HG02884 (cell line): ENCODE measurements at regions not wholly inside any gene's neighbourhood (a gene's known extent, or its start where the extent isn't known, plus 50 kb on each side); places are given as distances from the start of the nearest gene placed in this dataset.

Experiments used
- ATAC-seq: cut with Tn5 transposase; IDR thresholded peaks from one replicate; pipeline ENCODE4 v1.9.1; 2021; ENCODE audit warnings: mild to moderate bottlenecking, moderate library complexity; ENCODE audit not compliant: unreplicated experiment

GRCh38 chr1:58908561-58909560 lies 125.0 kb upstream of the JUN start:
- ATAC-seq, result no peak

GRCh38 chr1:58909914-58910681 lies 126.3 kb upstream of the JUN start:
- ATAC-seq, result no peak

DNA sequence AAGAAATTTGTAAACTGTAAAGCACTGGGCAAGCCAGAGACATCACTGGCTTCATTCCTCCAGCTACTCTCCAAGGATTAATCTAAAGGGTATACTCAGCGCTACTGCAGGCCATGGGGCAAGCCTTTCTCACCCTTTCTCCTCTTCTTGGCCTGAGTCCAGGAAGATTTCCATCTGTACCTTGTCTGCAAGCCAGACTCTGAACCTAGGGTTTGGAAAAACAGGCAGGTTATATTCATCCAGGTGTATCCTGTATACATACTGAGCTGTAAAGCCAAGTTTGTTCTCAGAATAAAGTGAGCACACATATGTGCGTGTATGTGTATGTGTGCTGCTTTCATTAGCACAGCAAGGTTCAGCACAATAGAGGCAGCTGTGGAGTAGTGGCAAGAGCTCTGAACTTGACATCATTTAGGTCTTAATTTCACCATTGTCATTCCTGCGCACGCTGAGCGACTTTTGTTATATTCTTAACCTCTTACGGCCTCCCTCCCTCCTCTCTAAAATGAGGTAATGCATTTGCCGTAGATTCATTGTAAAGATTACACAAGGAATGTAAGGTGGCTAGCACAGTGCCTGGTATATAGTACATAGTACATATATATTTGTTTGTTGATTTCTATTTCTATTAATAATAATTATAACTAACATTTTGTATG lies 128.1 kb upstream of the JUN start:
- no peak for ATAC-seq

GRCh38 chr1:58914925-58915324 lies 131.1 kb upstream of the JUN start:
- ATAC-seq, result no peak

- no peak for ATAC-seq
Measured at GRCh38 chr1:58917436-58917835, 133.6 kb upstream of the JUN start.

- ATAC-seq, result no peak
Measured at GRCh38 chr1:58919226-58919958, 135.5 kb upstream of the JUN start.

DNA sequence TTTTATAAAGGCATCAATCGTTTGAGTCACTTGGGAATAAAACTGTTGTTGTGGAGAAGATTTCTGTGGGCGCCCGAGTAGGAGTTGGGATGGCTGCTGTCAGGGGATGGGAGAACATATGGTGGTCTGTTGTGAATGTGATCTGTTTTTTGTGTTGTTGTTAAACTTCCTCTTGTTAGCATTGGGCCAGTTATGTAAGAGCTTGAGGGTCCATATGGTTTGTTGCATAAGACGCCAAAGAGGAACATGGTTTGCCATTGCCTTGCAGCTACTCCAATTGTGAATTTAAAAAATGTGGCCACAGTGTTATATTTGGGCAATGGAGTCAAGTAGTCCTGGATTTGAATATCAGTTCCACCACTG lies 136.1 kb upstream of the JUN start:
- no peak for ATAC-seq

- ATAC-seq, result no peak
Measured at GRCh38 chr1:58921342-58921741, 137.5 kb upstream of the JUN start.

GRCh38 chr1:58921751-58922150 lies 137.9 kb upstream of the JUN start:
- no peak for ATAC-seq

GRCh38 chr1:58922302-58923089 lies 138.6 kb upstream of the JUN start:
- ATAC-seq, result peak; percentile 97

GRCh38 chr1:58923090-58923470 lies 139.2 kb upstream of the JUN start:
- no peak for ATAC-seq

DNA sequence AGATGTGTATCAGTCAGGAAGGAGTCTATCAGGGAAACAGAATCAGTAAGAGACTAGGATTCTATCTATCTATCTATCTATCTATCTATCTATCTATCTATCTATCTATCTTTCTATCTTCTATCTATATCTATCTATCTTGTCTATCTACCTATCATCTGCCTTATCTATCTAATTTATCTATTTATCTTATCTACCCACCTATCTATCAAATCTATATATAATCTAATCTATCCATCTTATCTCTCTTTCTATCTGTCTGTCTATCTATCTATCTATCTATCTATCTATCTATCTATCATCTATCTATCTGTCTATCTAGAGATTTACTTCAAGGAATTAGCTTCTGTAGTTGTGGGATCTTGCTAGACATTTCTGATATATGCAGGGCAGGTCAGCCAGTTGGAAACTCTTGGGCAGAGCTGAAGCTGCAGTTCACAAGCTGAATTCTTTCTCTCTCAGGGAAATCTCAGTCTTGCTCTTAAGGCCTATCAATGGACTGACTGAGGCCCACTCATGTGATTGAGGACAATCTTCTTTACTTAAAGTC lies 140.2 kb upstream of the JUN start:
- ATAC-seq, result no peak

- ATAC-seq, result no peak
Measured at GRCh38 chr1:58924821-58925220, 141.0 kb upstream of the JUN start.

DNA sequence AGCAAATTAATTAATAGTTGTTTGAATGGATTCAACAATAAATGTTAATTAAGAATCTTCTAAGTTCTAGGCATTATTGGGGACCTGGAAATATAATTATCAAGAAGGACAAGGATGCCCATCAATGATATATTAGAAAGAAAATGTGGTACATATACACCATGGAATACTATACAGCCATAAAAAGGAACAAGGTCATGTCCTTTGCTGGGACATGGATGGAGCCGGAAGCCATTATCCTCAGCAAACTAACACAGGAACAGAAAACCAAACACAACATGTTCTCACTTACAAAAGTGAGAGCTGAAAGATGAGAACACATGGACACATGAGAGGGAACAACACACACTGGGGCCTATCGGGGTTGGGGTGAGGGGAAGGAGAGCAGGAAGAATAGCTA lies 141.4 kb upstream of the JUN start:
- ATAC-seq, result no peak

- ATAC-seq, result no peak
Measured at GRCh38 chr1:58926152-58926551, 142.3 kb upstream of the JUN start.

GRCh38 chr1:58927041-58927721 lies 143.3 kb upstream of the JUN start:
- no peak for ATAC-seq

GRCh38 chr1:58927722-58928085 lies 143.9 kb upstream of the JUN start:
- no peak for ATAC-seq

- ATAC-seq, result no peak
Measured at GRCh38 chr1:58928514-58928913, 144.7 kb upstream of the JUN start.

DNA sequence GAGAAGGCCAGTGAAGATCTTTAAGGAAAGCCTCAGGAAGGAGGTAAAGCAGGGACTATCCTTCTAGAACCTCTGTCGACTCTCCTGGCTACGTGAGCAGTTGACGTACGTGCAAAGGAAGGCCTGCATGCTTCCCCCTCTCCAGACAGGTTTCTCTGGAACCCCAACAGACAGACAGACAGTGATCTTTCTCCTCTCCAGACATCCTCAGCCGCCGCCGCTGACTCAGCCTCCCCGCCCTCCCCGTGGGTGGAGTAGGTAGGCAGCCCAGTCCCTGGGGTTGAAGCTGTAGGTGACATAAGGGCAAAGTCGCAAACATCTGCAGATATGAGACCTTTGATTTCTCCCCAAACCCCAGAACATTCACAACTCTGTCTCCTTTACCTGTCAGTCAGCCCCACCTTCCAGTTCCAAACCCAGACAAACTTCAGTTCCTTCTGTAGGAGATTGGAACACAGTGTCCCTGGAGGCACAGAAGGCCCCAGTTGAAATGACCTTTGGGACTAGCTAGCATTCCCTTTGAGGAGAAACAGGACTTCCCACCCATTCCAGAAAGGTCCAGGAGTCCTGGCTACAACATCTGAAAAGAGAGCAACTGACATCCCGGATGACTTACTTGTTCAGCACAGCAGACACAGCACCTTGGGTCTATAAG lies 146.0 kb upstream of the JUN start:
- no peak for ATAC-seq
